Ovary (tissue), 7 donors: ENCODE measurements at regions not wholly inside any gene's neighbourhood (a gene's known extent, or its start where the extent isn't known, plus 50 kb on each side); places are given as distances from the start of the nearest gene placed in this dataset.

Experiments used
- DNase-seq, 5 donors: peaks; one replicate each; pipeline ENCODE4 v3.0.0-alpha.2; 2019 to 2020
- H3K27ac ChIP-seq, 2 donors: fragments of 200-600 bp; one replicate each; pipeline versions ENCODE4 v1.5.1 to v1.8.0; 2019 to 2022
- H3K27me3 ChIP-seq: fragments of 200-600 bp; one replicate; pipeline ENCODE4 v1.8.0; 2022
- H3K36me3 ChIP-seq: fragments of 200-600 bp; sonication (generic); one replicate; pipeline ENCODE4 v1.5.1; 2019
- H3K4me1 ChIP-seq: one replicate; pipeline ENCODE4 v1.8.1; 2013; ENCODE audit warnings: mild to moderate bottlenecking, moderate library complexity; ENCODE audit not compliant: insufficient read depth
- H3K4me3 ChIP-seq: fragments of 200-600 bp; sonication (generic); one replicate; pipeline ENCODE4 v1.5.1; 2017
- H3K9me3 ChIP-seq, 2 donors: fragments of 200-600 bp in 1 of 2; sonication (generic) in 1 of 2; one replicate each; pipeline versions ENCODE4 v1.5.1 to v1.8.1; 2013 to 2019; ENCODE audit warnings: mild to moderate bottlenecking in 1 of 2, moderate library complexity in 1 of 2
- EP300 ChIP-seq: sonication (generic); formaldehyde crosslinking; IDR thresholded peaks from one replicate; pipeline ENCODE4 v1.6.1; 2017; ENCODE audit warnings: antibody characterized with exemption
- POLR2A ChIP-seq: fragments of 450-650 bp; IDR thresholded peaks from one replicate; pipeline ENCODE4 v1.6.1; 2017; ENCODE audit warnings: antibody characterized with exemption, mild to moderate bottlenecking, moderate library complexity
- WGBS, 3 donors: extraction: QIAGEN DNeasy Blood & Tissue Kit in 1 of 3; methylation state at CpG; one replicate each; pipeline versions ENCODE4 v1.1.5 to v1.1.7; 2013 to 2017; 5-methylcytosine and 5-hydroxymethylcytosine counted together
- intact Hi-C, 4 donors: fragments of 100-400 bp; cut with DNase I; formaldehyde crosslinking; loops; one replicate each; pipeline versions ENCODE4 v1.11.0 to v1.15.1; 2022 to 2023
- TF ChIP-seq, protein P1 (sequence below), 3 donors: fragments of 450-650 bp in 2 of 3; fragments of 200-600 bp in 1 of 3; IDR thresholded peaks; one replicate each; pipeline versions ENCODE4 v1.5.1 to v1.8.0; 2016 to 2022; ENCODE audit warnings: antibody characterized with exemption in 3 of 3, mild to moderate bottlenecking in 1 of 3
- donor health status: DM: no; HTN: no; CAD: no; lungs with moderate emphysema.
- donor health status: DM: no; HTN: no; CAD: no.
- donor health status: Bipolar disorder and iron deficiency.
- donor health status: DM: no; HTN: no; CAD: no.
- donor health status: DM: yes; HTN: yes; CAD: no.

DNA sequence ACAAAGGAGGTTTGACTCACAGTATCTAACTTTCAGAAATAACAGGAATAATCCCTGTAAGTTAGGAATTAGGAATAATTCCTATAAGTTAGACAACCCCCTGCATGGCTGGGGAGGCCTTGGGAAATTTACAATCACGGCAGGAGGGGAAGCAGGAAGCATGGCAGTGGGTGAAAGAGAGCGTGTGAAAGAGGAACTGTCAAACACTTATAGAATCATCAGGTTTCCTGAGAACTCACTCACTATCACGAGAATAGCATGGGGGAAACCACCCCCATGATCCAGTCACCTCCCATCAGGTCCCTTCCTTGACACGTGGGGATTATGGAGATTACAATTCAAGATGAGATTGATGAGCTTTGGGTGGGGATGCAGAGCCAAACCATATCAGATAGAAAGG is 385.5 kb downstream of the IL20RB start:
- no peak for DNase-seq
- H3K9me3 ChIP-seq, result no peaks in the 10 kb centered on the region
- intact Hi-C loops, result no loop called here
- H3K4me3 ChIP-seq, result no peak overlapping the region
- no peaks in the 10 kb centered on the region for H3K36me3 ChIP-seq
- no peak overlapping the region for H3K27ac ChIP-seq
- no peaks in the 10 kb centered on the region for H3K4me1 ChIP-seq
- no peaks in the 10 kb centered on the region for H3K27me3 ChIP-seq
- WGBS, 3 donors, result 46 to 51% (median 47%) methylated on average over 4 of the region's 4 CpGs
- TF ChIP-seq POLR2A (no peak), EP300 (no peak)
- TF ChIP-seq, protein P1, sequence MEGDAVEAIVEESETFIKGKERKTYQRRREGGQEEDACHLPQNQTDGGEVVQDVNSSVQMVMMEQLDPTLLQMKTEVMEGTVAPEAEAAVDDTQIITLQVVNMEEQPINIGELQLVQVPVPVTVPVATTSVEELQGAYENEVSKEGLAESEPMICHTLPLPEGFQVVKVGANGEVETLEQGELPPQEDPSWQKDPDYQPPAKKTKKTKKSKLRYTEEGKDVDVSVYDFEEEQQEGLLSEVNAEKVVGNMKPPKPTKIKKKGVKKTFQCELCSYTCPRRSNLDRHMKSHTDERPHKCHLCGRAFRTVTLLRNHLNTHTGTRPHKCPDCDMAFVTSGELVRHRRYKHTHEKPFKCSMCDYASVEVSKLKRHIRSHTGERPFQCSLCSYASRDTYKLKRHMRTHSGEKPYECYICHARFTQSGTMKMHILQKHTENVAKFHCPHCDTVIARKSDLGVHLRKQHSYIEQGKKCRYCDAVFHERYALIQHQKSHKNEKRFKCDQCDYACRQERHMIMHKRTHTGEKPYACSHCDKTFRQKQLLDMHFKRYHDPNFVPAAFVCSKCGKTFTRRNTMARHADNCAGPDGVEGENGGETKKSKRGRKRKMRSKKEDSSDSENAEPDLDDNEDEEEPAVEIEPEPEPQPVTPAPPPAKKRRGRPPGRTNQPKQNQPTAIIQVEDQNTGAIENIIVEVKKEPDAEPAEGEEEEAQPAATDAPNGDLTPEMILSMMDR (IDR thresholded peaks at IDR 0.05), result no peak

DNA sequence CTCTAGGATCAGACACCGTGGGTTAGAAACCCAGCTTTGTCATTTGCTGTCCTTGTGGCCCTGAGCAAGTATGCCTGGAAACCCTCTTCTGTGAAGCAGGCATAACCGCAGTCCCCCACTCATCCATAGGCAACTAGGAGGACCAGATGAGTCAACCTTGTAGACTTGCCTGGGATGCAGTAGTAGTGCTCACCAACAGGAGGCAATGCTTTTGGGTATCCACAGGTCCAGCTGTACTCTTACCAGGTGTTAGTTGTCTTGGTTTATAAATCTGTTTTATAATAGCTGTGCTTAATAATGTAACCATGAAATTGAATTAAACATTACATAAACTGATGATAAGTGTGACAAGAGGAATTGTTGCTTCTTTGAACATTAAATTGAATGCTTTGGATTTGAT is 389.3 kb downstream of the IL20RB start:
- Histone ChIP-seq H3K9me3 (no peaks in the 10 kb centered on the region), H3K4me1 (no peaks in the 10 kb centered on the region), H3K27me3 (no peaks in the 10 kb centered on the region), H3K4me3 (no peak overlapping the region), H3K27ac (no peak overlapping the region), H3K36me3 (no peaks in the 10 kb centered on the region)
- intact Hi-C loops, result no loop called here
- no peak for DNase-seq
- 87 to 90% (median 88%) methylated on average over 2 of the region's 2 CpGs for WGBS, 3 donors
- TF ChIP-seq, protein P1 (IDR thresholded peaks at IDR 0.05), result no peak
- TF ChIP-seq POLR2A (no peak), EP300 (no peak)

GRCh38 chr3:137347817-137348368 is 390.1 kb downstream of the IL20RB start:
- Histone ChIP-seq H3K36me3 (no peaks in the 10 kb centered on the region), H3K9me3 (no peaks in the 10 kb centered on the region), H3K27ac (no peak overlapping the region), H3K4me1 (no peaks in the 10 kb centered on the region), H3K4me3 (no peak overlapping the region), H3K27me3 (no peaks in the 10 kb centered on the region)
- 2 to 4% (median 4%) methylated on average over 1 of the region's 1 CpG for WGBS, 3 donors
- intact Hi-C loops, result no loop called here
- TF ChIP-seq EP300 (no peak), POLR2A (no peak)
- TF ChIP-seq, protein P1 (IDR thresholded peaks at IDR 0.05), result no peak
- DNase-seq, result no peak

- Histone ChIP-seq H3K9me3 (no peaks in the 10 kb centered on the region), H3K4me1 (no peaks in the 10 kb centered on the region), H3K27ac (no peak overlapping the region), H3K4me3 (no peak overlapping the region), H3K27me3 (no peaks in the 10 kb centered on the region), H3K36me3 (no peaks in the 10 kb centered on the region)
- TF ChIP-seq EP300 (no peak), POLR2A (no peak)
- TF ChIP-seq, protein P1 (IDR thresholded peaks at IDR 0.05), result no peak
- intact Hi-C loops, result no loop called here
- no peak for DNase-seq
- WGBS, 3 donors, result 67 to 76% (median 68%) methylated on average over 7 of the region's 7 CpGs
Observed at GRCh38 chr3:137348936-137349335, 391.2 kb downstream of the IL20RB start.
